ENCODE measurements at regions not wholly inside any gene's neighbourhood (a gene's known extent, or its start where the extent isn't known, plus 50 kb on each side); places are given as distances from the start of the nearest gene placed in this dataset.

DNA sequence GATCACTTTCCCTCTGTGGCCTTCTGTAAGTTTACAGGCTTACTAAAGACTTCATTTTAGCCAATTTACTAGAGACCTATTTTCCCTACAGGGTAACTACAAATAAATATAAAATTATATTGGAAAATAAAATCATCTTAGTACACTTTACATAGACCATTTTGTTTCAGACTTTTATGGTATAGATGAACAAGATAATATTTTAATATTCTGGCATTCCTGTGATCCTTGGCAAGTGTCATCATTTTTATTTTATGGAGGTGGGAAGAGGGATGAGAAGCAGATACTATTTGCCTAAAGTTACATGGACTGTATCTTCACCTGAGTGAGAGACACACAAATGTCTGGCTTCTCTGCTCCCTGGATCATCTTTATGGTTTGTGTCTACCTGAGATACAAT, 149.6 kb upstream of the CWC22 start:
- no peak for TF ChIP-seq SPI1 (IDR thresholded peaks at IDR 0.05; ENCODE audit: low read depth, low read length)
- TF ChIP-seq TAF1 (IDR thresholded peaks at IDR 0.05; ENCODE audit: low read depth, low read length): no peak
